Activated naive CD4-positive, alpha-beta T cell treated with anti-CD3 and anti-CD28 coated beads for 36 hours (primary cell): ENCODE measurements at regions not wholly inside any gene's neighbourhood (a gene's known extent, or its start where the extent isn't known, plus 50 kb on each side); places are given as distances from the start of the nearest gene placed in this dataset.

Experiments used
- CTCF ChIA-PET: fragments of 350-600 bp; sonication (Branson Sonifier 250); formaldehyde crosslinking; loops from one replicate; lab custom pipeline; 2021; ENCODE audit warnings: antibody characterized with exemption; lab: Charles Lee
- DNase-seq: peaks from one replicate; pipeline ENCODE4 v3.0.0-alpha.2; 2020
- H3K27ac Mint-ChIP-seq: one replicate; pipeline ENCODE4 v1.8.0; 2021; ENCODE audit warnings: mild to moderate bottlenecking, mixed read lengths
- H3K27me3 Mint-ChIP-seq: one replicate; pipeline ENCODE4 v1.8.0; 2021; ENCODE audit warnings: low read depth, mixed read lengths
- H3K36me3 Mint-ChIP-seq: one replicate; pipeline ENCODE4 v1.8.0; 2021; ENCODE audit warnings: low read depth, mixed read lengths
- H3K4me1 Mint-ChIP-seq: one replicate; pipeline ENCODE4 v1.8.0; 2021; ENCODE audit warnings: low read depth, mixed read lengths
- H3K4me3 Mint-ChIP-seq: one replicate; pipeline ENCODE4 v1.8.0; 2021; ENCODE audit warnings: mild to moderate bottlenecking, moderate library complexity, mixed read lengths
- H3K9me3 Mint-ChIP-seq: one replicate; pipeline ENCODE4 v1.8.0; 2021; ENCODE audit warnings: mixed read lengths
- intact Hi-C: fragments of 100-400 bp; cut with micrococcal nuclease; formaldehyde crosslinking; loops from one replicate; pipeline ENCODE4 v1.15.1; 2023

DNA sequence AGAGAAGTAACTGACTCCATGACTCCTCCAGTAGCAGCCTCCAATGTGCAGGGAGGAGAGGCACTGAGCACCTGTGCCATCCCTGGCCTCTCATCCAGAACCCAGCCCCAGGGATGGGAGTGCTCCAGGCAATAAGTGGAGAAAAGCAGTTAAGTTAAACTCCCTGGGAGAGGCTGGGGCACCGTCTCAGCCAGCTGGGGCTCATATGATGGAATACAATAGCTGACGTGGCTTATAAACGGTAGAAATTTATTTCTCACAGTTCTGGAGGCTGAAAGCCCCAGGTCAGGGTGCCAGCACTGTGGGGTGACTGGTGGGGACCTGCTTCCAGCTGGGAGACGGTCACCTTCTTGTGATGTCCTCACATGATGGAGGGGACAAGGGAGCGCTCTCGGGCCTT is 94.7 kb downstream of the RAMP3 start:
- no peaks in the 10 kb centered on the region for H3K4me1 Mint-ChIP-seq
- peaks cover 13% of the 10 kb centered on the region for H3K27me3 Mint-ChIP-seq
- H3K27ac Mint-ChIP-seq: no peak overlapping the region
- no peak overlapping the region for H3K4me3 Mint-ChIP-seq
- no peaks in the 10 kb centered on the region for H3K36me3 Mint-ChIP-seq
- intact Hi-C loops: no loop called here
- H3K9me3 Mint-ChIP-seq: peaks cover 2% of the 10 kb centered on the region
- no peak for DNase-seq
- CTCF ChIA-PET: interaction anchor here (0.6 kb wide), 1 partner anchor 38 kb away, joined by 5 read pairs; no protein-coding TSS in a partner anchor

- H3K4me1 Mint-ChIP-seq: no peaks in the 10 kb centered on the region
- peaks cover 10% of the 10 kb centered on the region for H3K27me3 Mint-ChIP-seq
- H3K4me3 Mint-ChIP-seq: no peak overlapping the region
- no peaks in the 10 kb centered on the region for H3K9me3 Mint-ChIP-seq
- CTCF ChIA-PET: interaction anchor here (0.6 kb wide), 1 partner anchor 37 kb away, joined by 5 read pairs; no protein-coding TSS in a partner anchor
- intact Hi-C loops: no loop called here
- H3K36me3 Mint-ChIP-seq: no peaks in the 10 kb centered on the region
- no peak for DNase-seq
- no peak overlapping the region for H3K27ac Mint-ChIP-seq
Measured at GRCh38 chr7:45252857-45253256, 95.3 kb downstream of the RAMP3 start.

- DNase-seq: no peak
- intact Hi-C loops: no loop called here
- CTCF ChIA-PET: no interaction called here
- Mint-ChIP-seq H3K36me3 (no peaks in the 10 kb centered on the region), H3K4me3 (no peak overlapping the region), H3K27me3 (peaks cover 10% of the 10 kb centered on the region), H3K9me3 (no peaks in the 10 kb centered on the region), H3K4me1 (no peaks in the 10 kb centered on the region), H3K27ac (no peak overlapping the region)
Measured at GRCh38 chr7:45253368-45253767, 95.8 kb downstream of the RAMP3 start.

DNA sequence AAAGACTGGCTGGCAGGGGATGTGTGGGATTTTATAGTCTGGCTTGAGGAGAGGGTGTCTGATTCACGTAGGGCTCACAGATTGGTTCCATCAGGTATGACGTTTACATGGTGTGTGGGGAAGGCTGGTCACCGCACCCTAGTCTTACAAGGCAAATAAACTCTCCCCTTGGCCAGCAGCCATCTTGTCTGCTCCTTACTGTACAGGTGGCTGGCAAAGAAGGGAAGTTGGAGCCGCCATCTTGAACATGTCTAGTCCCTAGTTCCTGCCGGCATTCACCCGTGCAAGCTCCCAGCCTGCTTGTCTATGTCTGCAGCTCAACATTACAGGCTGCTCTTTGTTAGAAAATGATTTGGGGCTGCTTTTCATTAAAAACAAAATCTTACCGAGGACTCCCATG is 97.6 kb downstream of the RAMP3 start:
- Mint-ChIP-seq H3K9me3 (no peaks in the 10 kb centered on the region), H3K27ac (no peak overlapping the region), H3K36me3 (no peaks in the 10 kb centered on the region), H3K4me1 (no peaks in the 10 kb centered on the region), H3K27me3 (peaks cover 17% of the 10 kb centered on the region), H3K4me3 (no peak overlapping the region)
- CTCF ChIA-PET: interaction anchor here (0.6 kb wide), 1 partner anchor 101 kb away, joined by 3 read pairs; no protein-coding TSS in a partner anchor
- DNase-seq: no peak
- intact Hi-C loops: no loop called here

DNA sequence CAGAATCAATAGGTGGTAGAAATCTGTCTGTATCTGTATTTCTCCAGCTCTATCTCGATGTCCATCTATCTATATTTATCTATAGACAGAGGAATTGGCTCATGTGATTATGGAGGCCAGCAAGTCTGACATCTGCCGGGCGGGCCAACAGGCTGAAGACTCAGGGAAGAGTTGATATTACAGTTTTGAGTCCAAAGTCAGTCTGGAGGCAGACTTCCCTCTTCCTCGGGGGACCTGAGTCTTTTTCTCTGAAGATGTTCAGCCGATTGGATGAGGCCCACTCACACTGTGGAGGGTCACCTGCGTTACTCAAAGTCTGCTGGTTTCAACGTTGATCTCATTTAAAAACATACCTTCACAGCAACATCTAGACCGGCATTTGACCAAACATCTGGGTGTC is 98.7 kb downstream of the RAMP3 start:
- Mint-ChIP-seq H3K4me1 (no peaks in the 10 kb centered on the region), H3K36me3 (no peaks in the 10 kb centered on the region), H3K9me3 (no peaks in the 10 kb centered on the region), H3K27me3 (peaks cover 17% of the 10 kb centered on the region), H3K4me3 (no peak overlapping the region), H3K27ac (no peak overlapping the region)
- DNase-seq: no peak
- intact Hi-C loops: no loop called here
- CTCF ChIA-PET: interaction anchor here (1.0 kb wide), 1 partner anchor 62 kb away, joined by 3 read pairs; no protein-coding TSS in a partner anchor

DNA sequence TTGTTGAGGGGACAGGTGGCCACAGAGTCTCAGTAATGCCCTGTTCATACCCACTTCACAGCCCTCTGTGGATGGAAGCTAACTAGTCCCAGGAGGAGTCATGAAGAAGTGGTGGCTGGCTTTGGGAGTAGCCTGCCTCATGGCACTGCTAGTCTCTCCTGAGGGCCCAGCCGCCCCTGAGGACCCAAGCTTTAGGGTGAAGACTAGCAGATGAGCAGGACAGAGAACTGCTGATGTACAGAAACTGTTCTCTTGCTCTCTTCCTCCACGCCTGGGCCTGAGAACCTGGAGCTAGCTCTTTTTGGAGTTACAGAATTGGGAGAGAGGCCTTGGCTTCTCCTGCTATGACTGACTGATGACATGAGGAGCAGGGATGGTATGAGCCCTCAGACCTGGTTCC is 99.2 kb downstream of the RAMP3 start:
- Mint-ChIP-seq H3K27ac (no peak overlapping the region), H3K27me3 (peaks cover 17% of the 10 kb centered on the region), H3K36me3 (no peaks in the 10 kb centered on the region), H3K4me3 (no peak overlapping the region), H3K4me1 (no peaks in the 10 kb centered on the region), H3K9me3 (no peaks in the 10 kb centered on the region)
- CTCF ChIA-PET: no interaction called here
- intact Hi-C loops: no loop called here
- DNase-seq: no peak

DNA sequence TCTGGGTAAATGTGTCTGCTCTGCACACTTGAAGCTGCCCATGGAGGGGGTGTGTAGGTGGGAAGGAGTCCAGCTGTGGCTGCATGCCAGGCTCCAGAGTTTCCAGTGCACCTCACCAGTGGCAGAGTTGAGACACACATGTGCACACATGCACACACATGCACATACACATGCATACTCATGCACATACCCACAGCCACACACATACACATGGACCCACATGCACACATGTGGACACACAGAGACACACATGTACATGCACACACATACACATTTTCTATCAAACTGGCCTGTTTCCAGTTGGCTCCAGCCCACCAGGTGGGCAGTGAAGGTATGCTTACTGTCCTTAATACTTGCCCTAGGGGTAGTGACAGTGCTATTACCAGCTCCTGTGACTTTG is 99.7 kb downstream of the RAMP3 start:
- Mint-ChIP-seq H3K4me3 (no peak overlapping the region), H3K4me1 (no peaks in the 10 kb centered on the region), H3K9me3 (no peaks in the 10 kb centered on the region), H3K27me3 (peaks cover 17% of the 10 kb centered on the region), H3K27ac (no peak overlapping the region), H3K36me3 (no peaks in the 10 kb centered on the region)
- intact Hi-C loops: no loop called here
- DNase-seq: no peak
- CTCF ChIA-PET: no interaction called here

GRCh38 chr7:45258533-45259226 is 101.1 kb downstream of the RAMP3 start:
- intact Hi-C loops: no loop called here

DNA sequence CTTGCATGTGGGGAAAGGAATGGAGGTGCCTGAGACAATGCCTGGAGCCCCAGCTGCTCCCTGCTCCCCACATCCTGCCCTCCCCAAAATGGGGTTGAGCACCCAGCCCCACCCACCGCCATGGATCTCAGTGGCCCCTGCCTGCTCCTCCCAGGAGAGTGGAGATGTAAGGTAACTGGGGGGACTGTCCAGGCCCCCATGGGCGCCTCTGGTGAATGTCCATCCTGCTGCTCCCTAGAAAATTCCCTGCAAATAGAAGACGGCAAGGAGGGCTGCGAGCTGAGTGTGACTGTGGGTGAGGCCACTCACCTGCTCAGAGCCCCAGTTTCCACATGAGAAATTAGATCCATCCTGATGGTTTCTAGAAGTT is 101.6 kb downstream of the RAMP3 start:
- Mint-ChIP-seq H3K27me3 (peaks cover 10% of the 10 kb centered on the region), H3K4me1 (no peaks in the 10 kb centered on the region), H3K4me3 (no peak overlapping the region), H3K9me3 (peaks cover 3% of the 10 kb centered on the region), H3K27ac (no peak overlapping the region), H3K36me3 (no peaks in the 10 kb centered on the region)
- intact Hi-C loops: no loop called here
- CTCF ChIA-PET: interaction anchor here (0.8 to 3.9 kb wide), 13 partner anchors 9 to 123 kb away, joined by 3 to 96 read pairs (median 5); partner anchors contain the start of gene RAMP3
- DNase-seq: no peak

More at GRCh38 chr7:45258533-45259226, 101.1 kb downstream of the RAMP3 start:
- Mint-ChIP-seq H3K4me1 (no peaks in the 10 kb centered on the region), H3K9me3 (peaks cover 3% of the 10 kb centered on the region), H3K4me3 (no peak overlapping the region), H3K27ac (no peak overlapping the region), H3K36me3 (no peaks in the 10 kb centered on the region), H3K27me3 (peaks cover 12% of the 10 kb centered on the region)
- no peak for DNase-seq
- CTCF ChIA-PET: interaction anchor here (0.7 to 3.9 kb wide), 10 partner anchors 8 to 103 kb away, joined by 3 to 96 read pairs (median 4); partner anchors contain the start of gene RAMP3

- H3K27ac Mint-ChIP-seq: no peak overlapping the region
- no peaks in the 10 kb centered on the region for H3K4me1 Mint-ChIP-seq
- intact Hi-C loops: loop anchor here (1.0 to 10.0 kb wide), 2 partner anchors 106 to 595 kb away; no protein-coding TSS in a partner anchor
- CTCF ChIA-PET: interaction anchor here (0.6 to 3.9 kb wide), 20 partner anchors 9 to 595 kb away, joined by 3 to 96 read pairs (median 5); partner anchors contain the start of gene RAMP3
- no peaks in the 10 kb centered on the region for H3K36me3 Mint-ChIP-seq
- H3K27me3 Mint-ChIP-seq: peaks cover 10% of the 10 kb centered on the region
- peak; percentile 75 for DNase-seq
- peaks cover 3% of the 10 kb centered on the region for H3K9me3 Mint-ChIP-seq
- H3K4me3 Mint-ChIP-seq: no peak overlapping the region
Measured at GRCh38 chr7:45259966-45260646, 102.5 kb downstream of the RAMP3 start.

DNA sequence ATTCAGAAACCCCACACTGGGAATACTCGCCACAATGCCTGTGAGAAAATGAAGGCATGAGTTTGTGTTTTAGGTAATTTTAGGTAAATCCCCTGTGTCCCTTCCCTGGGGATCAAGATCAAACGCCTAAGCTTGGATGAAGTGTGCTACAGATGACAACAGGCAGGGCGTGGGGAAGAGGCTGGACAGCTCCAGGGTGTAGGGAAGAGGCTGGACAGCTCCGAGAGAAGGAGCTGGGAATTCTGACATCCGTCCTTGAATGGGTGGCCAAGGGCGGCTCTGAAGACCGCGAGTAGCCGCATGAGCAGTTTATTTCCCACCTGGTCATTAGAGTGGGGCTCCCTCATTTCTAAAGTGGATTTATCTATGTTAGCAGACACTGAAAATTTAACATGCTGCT is 109.7 kb downstream of the RAMP3 start:
- intact Hi-C loops: loop anchor here (10.0 kb wide), 1 partner anchor 588 kb away; no protein-coding TSS in a partner anchor
- CTCF ChIA-PET: no interaction called here
- H3K9me3 Mint-ChIP-seq: peaks cover 3% of the 10 kb centered on the region
- H3K36me3 Mint-ChIP-seq: no peaks in the 10 kb centered on the region
- no peak for DNase-seq
- peaks cover 6% of the 10 kb centered on the region for H3K27me3 Mint-ChIP-seq
- H3K27ac Mint-ChIP-seq: no peak overlapping the region
- H3K4me1 Mint-ChIP-seq: no peaks in the 10 kb centered on the region
- H3K4me3 Mint-ChIP-seq: no peak overlapping the region

DNA sequence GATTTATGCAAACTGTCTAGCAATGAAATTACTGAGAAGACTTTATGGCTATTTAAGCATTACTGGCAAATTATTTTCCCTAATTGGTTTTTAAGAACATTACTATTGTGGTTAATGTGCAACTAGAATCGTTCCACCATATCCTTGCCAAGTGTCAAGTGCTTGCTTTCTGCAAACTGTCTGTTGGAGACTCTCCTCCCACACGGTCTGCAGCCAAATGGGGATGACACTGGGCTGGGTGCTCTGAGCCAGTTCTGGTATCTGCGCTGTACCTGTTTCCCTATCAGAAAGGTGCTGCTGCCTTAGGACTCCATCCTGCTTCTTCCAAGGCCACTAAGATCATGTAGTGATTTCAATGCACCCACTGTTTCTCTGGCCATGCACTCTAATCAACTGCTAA is 110.4 kb downstream of the RAMP3 start:
- no peak overlapping the region for H3K4me3 Mint-ChIP-seq
- CTCF ChIA-PET: interaction anchor here (1.7 kb wide), 1 partner anchor 7 kb away, joined by 4 read pairs; no protein-coding TSS in a partner anchor
- no peak overlapping the region for H3K27ac Mint-ChIP-seq
- peaks cover 6% of the 10 kb centered on the region for H3K27me3 Mint-ChIP-seq
- H3K36me3 Mint-ChIP-seq: no peaks in the 10 kb centered on the region
- intact Hi-C loops: loop anchor here (10.0 kb wide), 1 partner anchor 587 kb away; no protein-coding TSS in a partner anchor
- no peak for DNase-seq
- peaks cover 1% of the 10 kb centered on the region for H3K9me3 Mint-ChIP-seq
- H3K4me1 Mint-ChIP-seq: no peaks in the 10 kb centered on the region
